IMR-90 (cell line): ENCODE measurements at regions not wholly inside any gene's neighbourhood (a gene's known extent, or its start where the extent isn't known, plus 50 kb on each side); places are given as distances from the start of the nearest gene placed in this dataset.

ENCODE experiments used
- ATAC-seq: fragments of 200-7000 bp; cut with Tn5 transposase; 2 replicates; pipeline ENCODE4 v1.9.1; 2020; ENCODE audit warnings: low read depth, mild to moderate bottlenecking, moderate library complexity
- BruUV-seq: library from RNA; stranded (reverse); fragments of 400-500 nt; replicated peaks from 2 replicates; lab custom pipeline; 2021; lab: Mats Ljungman, UMichigan
- CTCF ChIA-PET: fragments of 300-600 bp; formaldehyde crosslinking; extraction: SDS; loops from one replicate; lab custom pipeline; 2021; ENCODE audit warnings: antibody characterized with exemption; lab: Yijun Ruan, JAX
- POLR2A ChIA-PET: fragments of 300-600 bp; sonication (Branson Sonifier 250); formaldehyde crosslinking; loops from one replicate; lab custom pipeline; 2022; ENCODE audit warnings: antibody characterized with exemption; ENCODE audit not compliant: unreplicated experiment; lab: Charles Lee
- DNase-seq: peaks from one replicate; pipeline ENCODE4 v3.0.0; 2013
- H2AFZ ChIP-seq: replicated peaks from 2 replicates; pipeline ENCODE3; 2013; ENCODE audit warnings: low read length, mild to moderate bottlenecking; ENCODE audit not compliant: poor library complexity
- H2AK5ac ChIP-seq: 2 replicates; pipeline ENCODE4 v1.6.1; 2013; ENCODE audit warnings: low read depth, low read length, inconsistent platforms
- H2AK9ac ChIP-seq: replicated peaks from 2 replicates; pipeline ENCODE3; 2013; ENCODE audit warnings: mild to moderate bottlenecking, low read depth, low read length, moderate library complexity; ENCODE audit not compliant: poor library complexity
- H2BK120ac ChIP-seq: 2 replicates; pipeline ENCODE4 v1.6.1; 2013; ENCODE audit warnings: low read depth, low read length, inconsistent platforms
- H2BK15ac ChIP-seq: 3 replicates; pipeline ENCODE4 v1.6.1; 2013; ENCODE audit warnings: low read depth, low read length, inconsistent platforms
- H2BK20ac ChIP-seq: 2 replicates; pipeline ENCODE4 v1.6.1; 2013; ENCODE audit warnings: low read depth, mild to moderate bottlenecking, inconsistent platforms, low read length, moderate library complexity
- H2BK5ac ChIP-seq: 2 replicates; pipeline ENCODE4 v1.6.1; 2013; ENCODE audit warnings: mild to moderate bottlenecking, low read depth, low read length, inconsistent platforms; ENCODE audit not compliant: poor library complexity, severe bottlenecking
- H3K14ac ChIP-seq: replicated peaks from 2 replicates; pipeline ENCODE4 v1.6.1; 2013; ENCODE audit warnings: low read depth, low read length, inconsistent platforms
- H3K18ac ChIP-seq: 2 replicates; pipeline ENCODE4 v1.6.1; 2013; ENCODE audit warnings: low read depth, low read length, control low read depth
- H3K23ac ChIP-seq: 2 replicates; pipeline ENCODE4 v1.6.1; 2013; ENCODE audit warnings: low read depth, low read length, inconsistent platforms
- H3K27ac ChIP-seq: 2 replicates; pipeline ENCODE4 v1.5.1; 2013; ENCODE audit warnings: mild to moderate bottlenecking, control low read depth, low read length; ENCODE audit not compliant: insufficient read depth
- H3K27me3 ChIP-seq: 2 replicates; pipeline ENCODE4 v1.6.1; 2013; ENCODE audit warnings: low read length; ENCODE audit not compliant: control insufficient read depth, insufficient read depth
- H3K36me3 ChIP-seq: 2 replicates; pipeline ENCODE4 v1.6.1; 2013; ENCODE audit warnings: low read length, mixed read lengths; ENCODE audit not compliant: control insufficient read depth, insufficient read depth
- H3K4ac ChIP-seq: 2 replicates; pipeline ENCODE4 v1.6.1; 2013; ENCODE audit warnings: low read depth, low read length, inconsistent platforms
- H3K4me1 ChIP-seq: 2 replicates; pipeline ENCODE4 v1.6.1; 2013; ENCODE audit warnings: low read length, mixed read lengths; ENCODE audit not compliant: control insufficient read depth, insufficient read depth
- H3K4me2 ChIP-seq: 2 replicates; pipeline ENCODE4 v1.6.1; 2013; ENCODE audit warnings: low read depth, mild to moderate bottlenecking, control low read depth, low read length, moderate library complexity
- H3K4me3 ChIP-seq: 2 replicates; pipeline ENCODE4 v1.5.1; 2013; ENCODE audit warnings: low read depth, mild to moderate bottlenecking, control low read depth, low read length, moderate library complexity; ENCODE audit not compliant: insufficient read depth
- H3K56ac ChIP-seq: 2 replicates; pipeline ENCODE4 v1.6.1; 2013; ENCODE audit warnings: low read length, inconsistent platforms; ENCODE audit not compliant: insufficient read depth; ENCODE audit errors: extremely low read depth
- H3K79me1 ChIP-seq, 2 experiments: 2 replicates each; pipeline ENCODE4 v1.6.1; 2013; ENCODE audit warnings: low read length in 2 of 2, inconsistent platforms in 1 of 2, low read depth in 1 of 2
- H3K9ac ChIP-seq: 2 replicates; pipeline ENCODE4 v1.6.1; 2013; ENCODE audit warnings: low read depth, low read length, control low read depth
- H3K9me1 ChIP-seq: 2 replicates; pipeline ENCODE4 v1.6.1; 2013; ENCODE audit warnings: low read length, inconsistent platforms; ENCODE audit not compliant: insufficient read depth
- H3K9me3 ChIP-seq: 2 replicates; pipeline ENCODE4 v1.6.1; 2013; ENCODE audit warnings: low read length; ENCODE audit not compliant: control insufficient read depth, insufficient read depth
- H4K20me1 ChIP-seq: 2 replicates; pipeline ENCODE4 v1.6.1; 2013; ENCODE audit warnings: low read length, inconsistent platforms; ENCODE audit not compliant: insufficient read depth
- H4K5ac ChIP-seq: 2 replicates; pipeline ENCODE4 v1.6.1; 2013; ENCODE audit warnings: mild to moderate bottlenecking, low read depth, low read length, control low read depth
- H4K8ac ChIP-seq, 2 experiments: 2 replicates each; pipeline ENCODE4 v1.6.1; 2013; ENCODE audit warnings: low read depth in 2 of 2, low read length in 2 of 2, control low read depth in 1 of 2, inconsistent platforms in 1 of 2
- H4K91ac ChIP-seq: 2 replicates; pipeline ENCODE4 v1.6.1; 2013; ENCODE audit warnings: low read depth, low read length, inconsistent platforms; ENCODE audit not compliant: insufficient read depth
- BHLHE40 ChIP-seq: fragments of 150-350 bp; IDR thresholded peaks from 2 replicates; pipeline ENCODE4 v1.6.1; 2016; ENCODE audit warnings: mild to moderate bottlenecking, low read depth, low read length
- CEBPB ChIP-seq: IDR thresholded peaks from 2 replicates; pipeline ENCODE4 v1.6.1; 2012; ENCODE audit warnings: low read depth, low read length, improper control_type of control experiment
- CHD1 ChIP-seq: IDR thresholded peaks from 2 replicates; pipeline ENCODE4 v1.6.1; 2012; ENCODE audit warnings: low read depth, low read length, improper control_type of control experiment
- FOS ChIP-seq: fragments of 150-350 bp; IDR thresholded peaks from 2 replicates; pipeline ENCODE4 v1.6.1; 2016; ENCODE audit warnings: low read depth, low read length
- MAFK ChIP-seq: IDR thresholded peaks from 2 replicates; pipeline ENCODE4 v1.6.1; 2012; ENCODE audit warnings: low read depth, low read length, improper control_type of control experiment
- MAZ ChIP-seq: IDR thresholded peaks from 2 replicates; pipeline ENCODE4 v1.6.1; 2012; ENCODE audit warnings: low read depth, mild to moderate bottlenecking, low read length, improper control_type of control experiment, moderate library complexity, borderline replicate concordance
- MXI1 ChIP-seq: IDR thresholded peaks from 2 replicates; pipeline ENCODE4 v1.6.1; 2012; ENCODE audit warnings: low read depth, mild to moderate bottlenecking, low read length, moderate library complexity, borderline replicate concordance
- NFE2L2 ChIP-seq: fragments of 150-350 bp; IDR thresholded peaks from 2 replicates; pipeline ENCODE4 v1.6.1; 2016; ENCODE audit warnings: low read depth, mild to moderate bottlenecking, low read length
- POLR2A ChIP-seq: IDR thresholded peaks from 2 replicates; pipeline ENCODE4 v1.6.1; 2012; ENCODE audit warnings: mild to moderate bottlenecking, low read depth, low read length
- RAD21 ChIP-seq: IDR thresholded peaks from 2 replicates; pipeline ENCODE4 v1.6.1; 2012; ENCODE audit warnings: low read length, improper control_type of control experiment
- RCOR1 ChIP-seq: IDR thresholded peaks from 2 replicates; pipeline ENCODE4 v1.6.1; 2012; ENCODE audit warnings: mild to moderate bottlenecking, low read length, improper control_type of control experiment; ENCODE audit not compliant: insufficient replicate concordance
- RFX5 ChIP-seq: IDR thresholded peaks from 2 replicates; pipeline ENCODE4 v1.8.0; 2012; ENCODE audit warnings: low read depth, mild to moderate bottlenecking, low read length, moderate library complexity
- SMC3 ChIP-seq: fragments of 150-350 bp; IDR thresholded peaks from 2 replicates; pipeline ENCODE4 v1.6.1; 2016; ENCODE audit warnings: low read depth, mild to moderate bottlenecking, antibody characterized with exemption, low read length, moderate library complexity
- WGBS, 2 experiments: methylation state at CpG; one replicate each; pipeline versions ENCODE4 v1.1.5 to v1.1.7; 2013; ENCODE audit warnings: missing lambda C conversion rate in 2 of 2; ENCODE audit not compliant: insufficient read length in 1 of 2; ENCODE audit errors: extremely low coverage in 2 of 2; 5-methylcytosine and 5-hydroxymethylcytosine counted together
- dilution Hi-C: fragments of 300-500 bp; cut with HindIII; formaldehyde crosslinking; loops from one replicate; pipeline ENCODE4 v1.14.3; 2018; ENCODE audit warnings: low sequenced_read_pairs; ENCODE audit not compliant: unreplicated experiment
- in situ Hi-C: fragments of 300-500 bp; cut with MboI; formaldehyde crosslinking; loops from 3 replicates; pipeline ENCODE4 v1.14.3; 2019; ENCODE audit warnings: low sequenced_read_pairs, inconsistent platforms, mixed read lengths
- intact Hi-C: fragments of 100-400 bp; cut with micrococcal nuclease; formaldehyde crosslinking; loops from 2 replicates; pipeline ENCODE4 v1.10.0; 2022
- TF ChIP-seq, protein P1 (sequence below): conservative IDR thresholded peaks from 2 replicates; pipeline ENCODE4 v1.5.1; 2012; ENCODE audit warnings: mild to moderate bottlenecking, low read depth, low read length, improper control_type of control experiment
- TF ChIP-seq, protein P2 (sequence below): fragments of 150-350 bp; IDR thresholded peaks from 2 replicates; pipeline ENCODE4 v1.6.1; 2017; ENCODE audit warnings: mild to moderate bottlenecking, antibody characterized with exemption, low read length, low read depth
- TF ChIP-seq, protein P3 (sequence below): fragments of 150-350 bp; IDR thresholded peaks from 2 replicates; pipeline ENCODE4 v1.6.1; 2016; ENCODE audit warnings: low read depth, mild to moderate bottlenecking, low read length, moderate library complexity, borderline replicate concordance

DNA sequence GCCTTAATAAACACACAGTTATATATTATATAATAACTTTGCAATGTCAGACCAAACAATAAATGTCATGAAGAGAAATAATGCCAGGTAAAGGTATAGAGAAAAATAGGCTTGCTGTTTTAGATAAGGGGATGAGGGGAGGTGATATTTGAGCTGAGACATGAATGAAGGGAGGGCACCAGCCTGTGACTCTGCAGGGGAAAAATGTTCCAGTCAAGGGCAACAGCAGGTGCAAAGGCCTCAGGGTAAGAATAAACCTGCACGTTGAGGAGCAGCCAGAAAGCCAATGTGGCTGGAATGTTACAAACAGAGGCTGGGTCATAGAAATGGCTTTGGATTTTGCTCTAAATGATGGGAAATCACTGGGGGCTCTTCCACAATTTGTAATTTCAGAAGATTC, 519.6 kb downstream of the SOX6 start:
- no peaks in the 10 kb centered on the region for H3K36me3 ChIP-seq
- no peak overlapping the region for H3K14ac ChIP-seq
- no peak overlapping the region for H4K5ac ChIP-seq
- H3K9me1 ChIP-seq: no peaks in the 10 kb centered on the region
- no peak overlapping the region for H2BK15ac ChIP-seq
- TF ChIP-seq RAD21 (no peak), MAZ (no peak), CEBPB (no peak), MXI1 (no peak), POLR2A (no peak), MAFK (no peak), RFX5 (no peak), CHD1 (no peak), RCOR1 (no peak), NFE2L2 (no peak), BHLHE40 (no peak), SMC3 (no peak), FOS (no peak)
- TF ChIP-seq, protein P1, sequence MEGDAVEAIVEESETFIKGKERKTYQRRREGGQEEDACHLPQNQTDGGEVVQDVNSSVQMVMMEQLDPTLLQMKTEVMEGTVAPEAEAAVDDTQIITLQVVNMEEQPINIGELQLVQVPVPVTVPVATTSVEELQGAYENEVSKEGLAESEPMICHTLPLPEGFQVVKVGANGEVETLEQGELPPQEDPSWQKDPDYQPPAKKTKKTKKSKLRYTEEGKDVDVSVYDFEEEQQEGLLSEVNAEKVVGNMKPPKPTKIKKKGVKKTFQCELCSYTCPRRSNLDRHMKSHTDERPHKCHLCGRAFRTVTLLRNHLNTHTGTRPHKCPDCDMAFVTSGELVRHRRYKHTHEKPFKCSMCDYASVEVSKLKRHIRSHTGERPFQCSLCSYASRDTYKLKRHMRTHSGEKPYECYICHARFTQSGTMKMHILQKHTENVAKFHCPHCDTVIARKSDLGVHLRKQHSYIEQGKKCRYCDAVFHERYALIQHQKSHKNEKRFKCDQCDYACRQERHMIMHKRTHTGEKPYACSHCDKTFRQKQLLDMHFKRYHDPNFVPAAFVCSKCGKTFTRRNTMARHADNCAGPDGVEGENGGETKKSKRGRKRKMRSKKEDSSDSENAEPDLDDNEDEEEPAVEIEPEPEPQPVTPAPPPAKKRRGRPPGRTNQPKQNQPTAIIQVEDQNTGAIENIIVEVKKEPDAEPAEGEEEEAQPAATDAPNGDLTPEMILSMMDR: no peak
- TF ChIP-seq, protein P2, sequence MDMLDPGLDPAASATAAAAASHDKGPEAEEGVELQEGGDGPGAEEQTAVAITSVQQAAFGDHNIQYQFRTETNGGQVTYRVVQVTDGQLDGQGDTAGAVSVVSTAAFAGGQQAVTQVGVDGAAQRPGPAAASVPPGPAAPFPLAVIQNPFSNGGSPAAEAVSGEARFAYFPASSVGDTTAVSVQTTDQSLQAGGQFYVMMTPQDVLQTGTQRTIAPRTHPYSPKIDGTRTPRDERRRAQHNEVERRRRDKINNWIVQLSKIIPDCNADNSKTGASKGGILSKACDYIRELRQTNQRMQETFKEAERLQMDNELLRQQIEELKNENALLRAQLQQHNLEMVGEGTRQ: no peak
- TF ChIP-seq, protein P3, sequence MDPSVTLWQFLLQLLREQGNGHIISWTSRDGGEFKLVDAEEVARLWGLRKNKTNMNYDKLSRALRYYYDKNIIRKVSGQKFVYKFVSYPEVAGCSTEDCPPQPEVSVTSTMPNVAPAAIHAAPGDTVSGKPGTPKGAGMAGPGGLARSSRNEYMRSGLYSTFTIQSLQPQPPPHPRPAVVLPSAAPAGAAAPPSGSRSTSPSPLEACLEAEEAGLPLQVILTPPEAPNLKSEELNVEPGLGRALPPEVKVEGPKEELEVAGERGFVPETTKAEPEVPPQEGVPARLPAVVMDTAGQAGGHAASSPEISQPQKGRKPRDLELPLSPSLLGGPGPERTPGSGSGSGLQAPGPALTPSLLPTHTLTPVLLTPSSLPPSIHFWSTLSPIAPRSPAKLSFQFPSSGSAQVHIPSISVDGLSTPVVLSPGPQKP: no peak
- ChIA-PET POLR2A (no interaction called here), CTCF (no interaction called here)
- no peaks in the 10 kb centered on the region for H3K9me3 ChIP-seq
- no peak overlapping the region for H2AFZ ChIP-seq
- no peak for ATAC-seq
- H3K9ac ChIP-seq: no peak overlapping the region
- no peaks in the 10 kb centered on the region for H3K27me3 ChIP-seq
- no peak overlapping the region for H2BK5ac ChIP-seq
- H2BK120ac ChIP-seq: no peak overlapping the region; the same call in 1 of the 2 replicates
- no peaks in the 10 kb centered on the region for H3K79me1 ChIP-seq
- no peak overlapping the region for H3K4me2 ChIP-seq
- no peaks in the 10 kb centered on the region for H4K20me1 ChIP-seq
- H4K8ac ChIP-seq: no peak overlapping the region
- H2AK9ac ChIP-seq: no peak overlapping the region
- no peak overlapping the region for H3K56ac ChIP-seq
- no peak overlapping the region for H3K23ac ChIP-seq
- dilution Hi-C loops (no loop called here), intact Hi-C loops (no loop called here), in situ Hi-C loops (no loop called here)
- H3K27ac ChIP-seq: no peak overlapping the region
- H3K4me1 ChIP-seq: no peaks in the 10 kb centered on the region; the same call in 1 of the 2 replicates
- no TSS peak for BruUV-seq
- H3K4ac ChIP-seq: no peak overlapping the region
- no CpG with 5 or more reads among the region's 1 CpG for WGBS, 2 experiments
- no peak overlapping the region for H2AK5ac ChIP-seq
- DNase-seq: no peak
- H3K18ac ChIP-seq: no peak overlapping the region
- H3K4me3 ChIP-seq: no peak overlapping the region
- H4K91ac ChIP-seq: no peak overlapping the region
- H2BK20ac ChIP-seq: no peak overlapping the region
